Neural progenitor cell (in vitro differentiated cells): ENCODE measurements at regions not wholly inside any gene's neighbourhood (a gene's known extent, or its start where the extent isn't known, plus 50 kb on each side); places are given as distances from the start of the nearest gene placed in this dataset.

Source experiments
- CTCF ChIP-seq: fragments of 200-600 bp; sonication (generic); IDR thresholded peaks from 2 replicates; pipeline ENCODE4 v1.5.1; 2017; ENCODE audit warnings: antibody characterized with exemption, mild to moderate bottlenecking
- EZH2 ChIP-seq: fragments of 200-600 bp; sonication (generic); IDR thresholded peaks from 2 replicates; pipeline ENCODE4 v1.6.1; 2017; ENCODE audit warnings: antibody characterized with exemption, mild to moderate bottlenecking, moderate library complexity
- EZH2phosphoT487 ChIP-seq: fragments of 200-600 bp; sonication (generic); IDR thresholded peaks from 2 replicates; pipeline ENCODE4 v1.6.1; 2017; ENCODE audit warnings: antibody characterized with exemption

DNA sequence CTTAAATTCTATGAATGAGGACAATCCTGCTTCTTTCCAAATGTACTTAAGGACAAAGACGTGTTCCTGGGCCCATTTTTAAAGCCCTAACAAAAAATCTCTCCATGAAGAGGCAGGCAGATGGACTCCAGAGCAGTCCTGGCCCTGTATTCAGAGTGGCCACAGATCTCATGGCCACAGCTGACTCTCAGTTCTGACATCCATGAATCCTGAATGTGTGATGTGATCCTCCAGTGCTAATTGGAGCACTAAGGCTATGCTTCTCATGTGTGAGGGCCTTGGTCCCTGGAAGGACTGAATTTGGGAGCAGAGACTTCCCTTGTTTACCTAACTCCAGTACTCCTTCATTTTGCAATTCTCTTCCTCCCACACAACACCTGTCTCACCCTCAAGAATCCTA lies 373.0 kb downstream of the AGTPBP1 start:
- TF ChIP-seq CTCF (no peak), EZH2 (no peak), EZH2phosphoT487 (no peak)
